HAP-1 (cell line): ENCODE measurements at regions not wholly inside any gene's neighbourhood (a gene's known extent, or its start where the extent isn't known, plus 50 kb on each side); places are given as distances from the start of the nearest gene placed in this dataset.
"Not testable (repeated sequence)": the region's sequence is repeated elsewhere in the genome, so short reads cannot be mapped to it uniquely, and the experiment has no call there.

Source experiments
- DNase-seq, 2 experiments: peaks; one replicate each; pipeline ENCODE4 v3.0.0-alpha.2; 2016 to 2020; ENCODE audit warnings: low spot score in 2 of 2
- H3K27me3 ChIP-seq: fragments of 250-450 bp; sonication (Bioruptor Pico); 2 replicates; pipeline ENCODE4 v1.5.1; 2020; ENCODE audit warnings: low read depth, mild to moderate bottlenecking, moderate library complexity
- H3K36me3 ChIP-seq: fragments of 250-450 bp; sonication (Bioruptor Pico); replicated peaks from 2 replicates; pipeline ENCODE4 v1.5.1; 2020; ENCODE audit warnings: mild to moderate bottlenecking
- H3K4me1 ChIP-seq: fragments of 250-450 bp; sonication (Bioruptor Pico); 2 replicates; pipeline ENCODE4 v1.5.1; 2020; ENCODE audit warnings: mild to moderate bottlenecking
- H3K4me3 ChIP-seq: fragments of 250-450 bp; sonication (Bioruptor Pico); 2 replicates; pipeline ENCODE4 v1.5.1; 2020; ENCODE audit warnings: mild to moderate bottlenecking, moderate library complexity
- H3K9me3 ChIP-seq: fragments of 250-450 bp; sonication (Bioruptor Pico); 2 replicates; pipeline ENCODE4 v1.5.1; 2020; ENCODE audit warnings: mild to moderate bottlenecking, moderate library complexity
- in situ Hi-C: fragments of 300-500 bp; cut with MboI; formaldehyde crosslinking; loops from 3 replicates; pipeline ENCODE4 v1.14.3; 2020; ENCODE audit warnings: low sequenced_read_pairs, inconsistent platforms, mixed read lengths

GRCh38 chr9:18061856-18062255, 412.1 kb upstream of the ADAMTSL1 start:
- H3K36me3 ChIP-seq: no peaks in the 10 kb centered on the region
- H3K27me3 ChIP-seq: no peaks in the 10 kb centered on the region
- peaks cover 2% of the 10 kb centered on the region; the same call in 1 of the 2 replicates for H3K4me1 ChIP-seq
- no peaks in the 10 kb centered on the region for H3K9me3 ChIP-seq
- no peak overlapping the region for H3K4me3 ChIP-seq
- no peak for DNase-seq
- in situ Hi-C loops: no loop called here

- in situ Hi-C loops: no loop called here
- no peaks in the 10 kb centered on the region for H3K27me3 ChIP-seq
- H3K4me1 ChIP-seq: no peaks in the 10 kb centered on the region
- no peak overlapping the region for H3K4me3 ChIP-seq
- no peaks in the 10 kb centered on the region for H3K36me3 ChIP-seq
- H3K9me3 ChIP-seq: no peaks in the 10 kb centered on the region
- no peak for DNase-seq
These were observed 410.0 kb upstream of the ADAMTSL1 start for GRCh38 chr9:18063856-18064390.

DNA sequence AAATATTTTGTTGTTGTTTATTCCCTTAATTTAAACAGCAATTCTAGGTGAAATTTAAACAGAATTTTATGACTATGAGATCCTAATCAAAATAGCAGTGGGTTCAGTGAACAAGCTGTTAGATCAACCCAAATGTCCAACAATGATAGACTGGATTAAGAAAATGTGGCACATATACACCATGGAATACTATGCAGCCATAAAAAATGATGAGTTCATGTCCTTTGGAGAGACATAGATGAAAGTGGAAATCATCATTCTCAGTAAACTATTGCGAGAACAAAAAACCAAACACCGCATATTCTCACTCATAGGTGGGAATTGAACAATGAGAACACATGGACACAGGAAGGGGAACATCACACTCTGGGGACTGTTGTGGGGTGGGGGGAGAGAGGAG, 407.3 kb upstream of the ADAMTSL1 start:
- H3K4me3 ChIP-seq, H3K4me1 ChIP-seq, H3K36me3 ChIP-seq, H3K27me3 ChIP-seq, in situ Hi-C loops, DNase-seq, H3K9me3 ChIP-seq: not testable (repeated sequence)

GRCh38 chr9:18067548-18068120, 406.3 kb upstream of the ADAMTSL1 start:
- Histone ChIP-seq H3K36me3 (no peaks in the 10 kb centered on the region), H3K4me1 (no peaks in the 10 kb centered on the region), H3K9me3 (no peaks in the 10 kb centered on the region), H3K27me3 (no peaks in the 10 kb centered on the region), H3K4me3 (no peak overlapping the region)
- peak; percentile 66 to 92 for DNase-seq
- in situ Hi-C loops: no loop called here

- in situ Hi-C loops: no loop called here
- Histone ChIP-seq H3K4me3 (no peak overlapping the region), H3K27me3 (no peaks in the 10 kb centered on the region), H3K9me3 (no peaks in the 10 kb centered on the region), H3K36me3 (no peaks in the 10 kb centered on the region), H3K4me1 (no peaks in the 10 kb centered on the region)
- no peak for DNase-seq
These were observed 405.1 kb upstream of the ADAMTSL1 start for GRCh38 chr9:18068900-18069299.

DNA sequence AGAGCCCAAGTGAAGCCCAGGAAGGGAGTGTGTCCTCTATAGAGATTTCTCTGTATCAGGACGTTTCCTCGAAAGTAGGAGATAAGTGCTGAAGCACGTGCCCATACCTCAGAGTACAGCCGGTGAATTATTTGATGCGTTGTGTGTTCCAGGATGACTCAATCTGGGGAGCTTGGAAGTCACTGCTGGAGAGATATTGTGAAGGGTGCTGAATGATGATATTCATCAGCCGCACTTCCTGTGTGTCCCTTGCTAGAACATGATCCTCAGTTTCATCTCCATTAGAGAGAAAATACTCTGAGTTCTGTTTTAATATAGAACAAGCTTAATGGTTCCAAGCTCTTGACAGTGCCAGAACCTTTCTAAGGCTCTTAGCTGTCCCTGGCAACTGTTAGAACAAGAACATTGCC, 402.3 kb upstream of the ADAMTSL1 start:
- in situ Hi-C loops: no loop called here
- no peaks in the 10 kb centered on the region for H3K4me1 ChIP-seq
- 0 out of 2 replicates have a peak, but pooled peaks cover 2% of the 10 kb centered on the region for H3K27me3 ChIP-seq
- no peak overlapping the region for H3K4me3 ChIP-seq
- H3K36me3 ChIP-seq: no peaks in the 10 kb centered on the region
- no peaks in the 10 kb centered on the region for H3K9me3 ChIP-seq
- no peak for DNase-seq

- DNase-seq: no peak
- Histone ChIP-seq H3K4me3 (no peak overlapping the region), H3K9me3 (no peaks in the 10 kb centered on the region), H3K36me3 (no peaks in the 10 kb centered on the region), H3K27me3 (0 out of 2 replicates have a peak, but pooled peaks cover 2% of the 10 kb centered on the region), H3K4me1 (no peaks in the 10 kb centered on the region)
- in situ Hi-C loops: no loop called here
These were observed 401.0 kb upstream of the ADAMTSL1 start for GRCh38 chr9:18073002-18073401.

DNA sequence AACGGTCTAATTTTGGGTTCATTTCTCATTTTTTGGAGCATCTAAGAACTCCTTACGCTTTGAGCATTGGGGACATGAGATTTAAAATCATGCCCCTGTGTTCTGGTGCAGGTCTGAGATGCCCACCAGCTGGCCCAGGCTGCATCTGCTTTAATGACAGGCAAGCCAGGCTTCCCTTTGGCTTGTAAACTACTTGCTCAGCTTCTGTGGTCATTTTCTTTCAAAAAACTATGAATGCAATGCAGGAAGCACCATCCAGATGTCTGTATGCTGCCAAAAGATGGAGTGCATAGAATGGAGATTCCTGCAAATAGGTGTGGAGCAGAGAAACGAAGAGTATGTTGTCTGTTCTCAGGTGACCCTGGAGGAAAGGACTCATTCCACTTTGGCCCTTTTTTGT, 399.9 kb upstream of the ADAMTSL1 start:
- Histone ChIP-seq H3K4me3 (no peak overlapping the region), H3K27me3 (0 out of 2 replicates have a peak, but pooled peaks cover 2% of the 10 kb centered on the region), H3K9me3 (no peaks in the 10 kb centered on the region), H3K36me3 (no peaks in the 10 kb centered on the region), H3K4me1 (no peaks in the 10 kb centered on the region)
- no peak for DNase-seq
- in situ Hi-C loops: no loop called here

DNA sequence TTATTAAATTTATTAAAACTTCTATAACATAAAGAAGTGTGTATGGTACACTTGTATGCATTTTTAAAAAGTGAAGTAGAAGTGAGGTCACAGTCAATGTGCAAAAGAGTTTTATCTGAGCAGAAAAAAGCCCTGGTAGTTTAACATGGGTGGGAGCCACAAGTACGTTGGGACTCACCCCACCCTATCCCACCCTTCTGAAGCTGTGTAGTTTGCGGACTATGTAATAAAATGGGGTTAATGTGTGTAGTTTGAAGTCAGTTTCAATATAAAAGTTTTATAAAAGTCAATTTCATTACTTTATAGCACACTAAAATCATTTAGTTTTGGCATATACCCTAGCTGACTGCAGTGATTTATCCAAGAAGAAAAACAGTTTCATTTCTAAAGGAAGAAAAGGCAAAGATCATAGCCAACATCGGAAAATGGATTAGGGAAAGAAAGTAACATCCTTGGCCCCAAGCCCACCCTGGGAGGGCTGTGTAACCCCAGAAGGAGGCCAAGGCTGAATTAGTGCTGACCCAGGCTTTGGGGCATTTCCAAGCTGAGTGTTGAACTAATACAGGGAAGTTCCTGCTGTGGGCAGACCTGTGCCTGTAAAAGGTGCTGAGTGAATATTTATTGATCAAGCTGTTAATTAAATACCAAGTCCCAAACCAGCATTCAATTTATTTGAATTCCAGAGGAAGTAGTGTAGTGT, 398.6 kb upstream of the ADAMTSL1 start:
- Histone ChIP-seq H3K27me3 (0 out of 2 replicates have a peak, but pooled peaks cover 2% of the 10 kb centered on the region), H3K36me3 (no peaks in the 10 kb centered on the region), H3K4me3 (no peak overlapping the region), H3K9me3 (no peaks in the 10 kb centered on the region), H3K4me1 (no peaks in the 10 kb centered on the region; the same call in 1 of the 2 replicates)
- DNase-seq: no peak
- in situ Hi-C loops: no loop called here

- DNase-seq: no peak
- no peaks in the 10 kb centered on the region; the same call in 1 of the 2 replicates for H3K4me1 ChIP-seq
- no peak overlapping the region for H3K4me3 ChIP-seq
- H3K27me3 ChIP-seq: 0 out of 2 replicates have a peak, but pooled peaks cover 2% of the 10 kb centered on the region
- no peaks in the 10 kb centered on the region for H3K36me3 ChIP-seq
- in situ Hi-C loops: no loop called here
- H3K9me3 ChIP-seq: no peaks in the 10 kb centered on the region
These were observed 395.8 kb upstream of the ADAMTSL1 start for GRCh38 chr9:18077941-18078678.

DNA sequence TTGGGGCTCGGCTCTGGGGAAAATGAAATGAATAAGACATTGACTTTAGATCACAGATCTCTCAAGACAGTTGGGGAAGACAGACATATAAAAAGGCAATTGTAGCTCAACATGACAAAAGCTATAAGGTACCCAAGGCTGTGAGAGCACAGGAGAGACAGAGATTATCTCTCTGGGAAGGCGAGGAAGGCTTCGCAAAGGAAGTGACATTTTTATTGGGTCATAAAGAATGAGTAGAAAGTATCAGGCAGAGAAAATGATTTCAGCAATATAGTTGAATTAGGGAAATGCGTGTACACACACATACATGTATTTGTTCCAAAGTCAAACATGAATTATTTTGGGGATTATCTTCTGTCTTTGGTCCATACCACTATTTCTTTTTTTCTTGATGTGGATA, 381.8 kb upstream of the ADAMTSL1 start:
- no peak for DNase-seq
- no peaks in the 10 kb centered on the region for H3K36me3 ChIP-seq
- H3K9me3 ChIP-seq: no peaks in the 10 kb centered on the region
- no peaks in the 10 kb centered on the region for H3K27me3 ChIP-seq
- in situ Hi-C loops: no loop called here
- H3K4me1 ChIP-seq: peaks cover 6% of the 10 kb centered on the region; the same call in 1 of the 2 replicates
- no peak overlapping the region for H3K4me3 ChIP-seq

DNA sequence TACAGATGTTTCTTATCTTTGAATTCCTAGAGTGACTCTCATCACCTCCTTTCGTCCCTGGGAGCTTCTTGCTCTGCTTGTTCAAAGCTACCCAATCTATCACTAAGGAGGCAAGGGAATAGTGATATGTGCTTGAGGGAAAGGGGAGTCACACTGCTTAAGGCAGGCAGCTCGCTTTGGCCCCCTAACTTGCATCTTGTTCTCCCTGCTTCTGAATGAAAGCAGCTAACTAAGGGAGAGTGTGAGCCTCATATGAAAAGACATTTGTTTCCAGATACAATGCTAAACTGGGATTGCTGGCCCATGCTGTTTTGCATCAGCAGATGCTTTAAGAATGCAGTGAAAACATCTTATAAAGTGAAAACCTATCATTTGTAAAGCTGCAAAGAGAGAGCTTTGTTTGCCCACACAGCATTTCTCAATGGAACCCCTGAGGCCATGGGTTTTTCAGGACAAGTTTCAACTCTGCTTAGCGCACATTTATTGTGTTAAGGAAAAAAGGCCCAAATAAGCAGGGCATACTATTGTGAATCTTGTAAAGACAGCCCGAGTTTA, 367.9 kb upstream of the ADAMTSL1 start:
- H3K9me3 ChIP-seq: no peaks in the 10 kb centered on the region
- in situ Hi-C loops: no loop called here
- H3K4me1 ChIP-seq: peaks cover 5% of the 10 kb centered on the region; the same call in 1 of the 2 replicates

GRCh38 chr9:18109675-18110074, 364.3 kb upstream of the ADAMTSL1 start:
- in situ Hi-C loops: no loop called here
- Histone ChIP-seq H3K4me3 (no peak overlapping the region), H3K9me3 (no peaks in the 10 kb centered on the region)

More for the DNA sequence above, 367.9 kb upstream of the ADAMTSL1 start:
- H3K27me3 ChIP-seq: no peaks in the 10 kb centered on the region
- peak; percentile 69 to 80 for DNase-seq
- H3K4me3 ChIP-seq: no peak overlapping the region
- H3K36me3 ChIP-seq: no peaks in the 10 kb centered on the region

More at GRCh38 chr9:18109675-18110074, 364.3 kb upstream of the ADAMTSL1 start:
- H3K36me3 ChIP-seq: no peaks in the 10 kb centered on the region
- H3K4me1 ChIP-seq: peaks cover 5% of the 10 kb centered on the region; the same call in 1 of the 2 replicates
- DNase-seq: no peak
- H3K27me3 ChIP-seq: no peaks in the 10 kb centered on the region
